HG03575 (cell line): ENCODE measurements at regions not wholly inside any gene's neighbourhood (a gene's known extent, or its start where the extent isn't known, plus 50 kb on each side); places are given as distances from the start of the nearest gene placed in this dataset.
"Not testable (repeated sequence)": the region's sequence is repeated elsewhere in the genome, so short reads cannot be mapped to it uniquely, and the experiment has no call there.

Source experiments
- ATAC-seq: cut with Tn5 transposase; IDR thresholded peaks from one replicate; pipeline ENCODE4 v1.9.1; 2021; ENCODE audit not compliant: unreplicated experiment, insufficient number of reproducible peaks, low FRiP score; ENCODE audit errors: extremely low read depth

DNA sequence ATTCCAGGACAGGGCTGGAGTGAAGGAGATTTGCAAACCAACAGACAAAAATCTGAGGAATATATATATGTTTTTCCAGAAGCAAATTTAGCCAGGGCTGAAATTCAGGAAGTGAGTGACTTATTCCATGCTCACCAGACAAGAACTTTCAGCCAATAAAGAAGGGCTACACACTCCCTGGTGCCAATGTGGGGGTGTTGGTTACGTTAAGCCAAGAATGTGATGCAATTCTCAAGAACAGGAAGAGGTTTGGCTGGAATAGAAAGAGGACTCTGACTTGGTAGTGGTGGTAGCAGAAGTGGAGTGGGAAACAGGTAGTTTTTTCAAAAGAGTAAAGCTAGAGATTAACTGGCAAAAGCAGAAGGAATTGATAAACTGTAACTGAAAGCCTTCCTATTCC is 80.6 kb upstream of the NOTCH2NLA start:
- not testable (repeated sequence) for ATAC-seq

DNA sequence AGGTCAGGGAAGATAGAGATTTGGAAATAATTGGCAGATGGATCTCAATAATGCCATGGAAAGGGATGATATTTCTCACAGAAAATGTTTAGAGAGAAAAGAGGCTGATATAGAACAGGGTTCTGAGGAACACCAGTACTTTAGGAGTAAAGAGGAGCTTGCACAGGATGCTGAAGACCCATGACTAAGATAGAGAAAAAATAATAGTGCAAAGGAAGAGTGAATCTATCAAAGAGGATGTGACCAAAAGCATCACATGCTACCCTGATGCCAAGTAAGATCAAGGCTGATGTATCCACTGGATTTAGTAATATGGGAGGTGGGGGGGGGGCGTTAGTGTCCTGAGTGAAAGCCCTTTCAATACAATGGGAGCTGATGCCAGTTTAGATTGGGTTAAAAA is 80.1 kb upstream of the NOTCH2NLA start:
- not testable (repeated sequence) for ATAC-seq

DNA sequence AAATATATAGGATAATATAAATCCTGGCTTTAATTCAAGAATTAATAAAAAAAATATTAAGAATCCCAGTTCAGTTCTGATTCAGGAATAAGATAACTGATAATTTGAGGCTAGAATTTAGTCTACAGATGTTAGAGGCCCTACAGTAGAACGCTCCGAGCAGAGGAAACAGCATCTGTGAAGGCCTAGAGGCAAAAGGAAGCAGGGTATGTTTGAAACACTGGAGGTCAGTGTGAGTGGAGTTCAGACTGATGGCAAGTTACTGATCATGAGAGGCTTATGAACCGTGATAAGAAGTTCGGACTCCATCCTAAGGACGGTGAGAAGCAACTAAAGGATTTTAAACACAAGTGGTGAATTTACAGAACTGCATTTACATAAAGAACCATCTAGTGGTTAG is 79.3 kb upstream of the NOTCH2NLA start:
- ATAC-seq, result not testable (repeated sequence)

DNA sequence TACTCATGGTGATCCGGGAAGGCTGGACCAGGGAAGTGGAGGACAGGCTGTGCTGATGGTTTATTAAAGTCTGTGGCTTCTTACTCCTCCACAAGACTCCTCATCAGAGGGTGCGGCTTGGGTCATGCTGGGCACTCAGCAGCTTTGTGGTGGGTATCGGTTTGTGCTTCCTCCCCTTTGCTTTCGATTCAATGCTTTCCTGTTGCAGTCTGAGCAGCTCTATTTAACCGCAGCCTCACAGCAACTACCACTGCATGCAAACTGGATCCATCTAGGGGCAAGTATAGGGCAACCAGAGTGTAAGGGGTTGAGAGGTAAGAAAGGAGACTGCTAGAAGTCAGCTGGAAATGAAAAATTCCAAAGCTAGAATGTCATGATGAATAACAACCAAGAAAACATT is 78.8 kb upstream of the NOTCH2NLA start:
- peak; percentile 89 for ATAC-seq

DNA sequence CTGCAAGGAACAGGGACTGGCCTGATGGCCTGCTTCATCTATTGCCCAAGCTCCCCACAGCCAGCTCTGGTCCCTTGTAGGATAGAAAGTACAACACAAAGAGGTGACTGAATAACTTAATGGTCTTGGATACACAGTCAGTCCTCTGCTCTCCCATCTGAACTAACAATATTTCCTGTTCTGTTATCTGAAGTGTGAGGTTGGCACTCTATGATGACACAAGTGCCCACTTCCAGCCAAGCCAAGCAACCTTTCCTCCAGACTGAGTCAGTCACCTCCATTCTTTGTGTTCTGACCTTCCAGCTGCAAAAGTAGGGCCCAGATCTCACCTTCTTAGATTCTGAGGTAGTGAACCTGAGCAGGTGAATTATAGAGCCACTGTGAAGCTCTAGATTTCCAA is 77.8 kb upstream of the NOTCH2NLA start:
- not testable (repeated sequence) for ATAC-seq

DNA sequence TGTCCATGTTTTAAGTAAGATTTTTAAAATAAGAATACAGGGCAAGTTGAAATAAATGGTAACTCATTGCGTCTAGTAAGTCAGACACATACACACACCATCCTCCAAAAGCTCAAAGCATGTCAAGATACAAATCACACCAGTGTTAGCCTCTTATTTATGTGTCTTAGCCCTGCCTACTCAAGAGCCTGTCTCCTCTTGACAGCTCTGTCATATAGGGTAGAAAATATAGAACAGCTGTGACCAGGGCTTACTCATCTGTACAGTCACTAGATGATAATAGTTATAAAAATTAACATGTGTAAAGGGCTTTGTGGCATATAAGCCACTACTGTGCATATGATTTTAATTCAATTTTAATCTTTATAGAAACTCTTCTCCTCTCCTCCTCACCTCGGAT is 76.6 kb upstream of the NOTCH2NLA start:
- not testable (repeated sequence) for ATAC-seq

DNA sequence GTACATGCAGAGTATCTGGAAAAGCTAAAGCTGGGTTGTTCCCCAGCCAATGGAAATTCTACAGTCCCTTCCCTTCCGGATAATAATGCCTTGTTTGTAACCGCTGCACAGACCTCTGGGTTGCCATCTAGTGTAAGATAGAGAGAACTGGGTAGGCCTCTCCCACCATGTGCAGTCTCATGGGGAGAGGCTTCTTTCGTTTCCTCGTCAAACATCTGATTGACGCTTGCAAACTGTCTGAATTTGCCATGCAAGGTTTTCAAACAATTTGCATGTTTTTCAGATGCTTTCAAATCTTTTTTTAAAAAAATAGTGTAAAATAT is 69.7 kb upstream of the NOTCH2NLA start:
- ATAC-seq, result not testable (repeated sequence)

DNA sequence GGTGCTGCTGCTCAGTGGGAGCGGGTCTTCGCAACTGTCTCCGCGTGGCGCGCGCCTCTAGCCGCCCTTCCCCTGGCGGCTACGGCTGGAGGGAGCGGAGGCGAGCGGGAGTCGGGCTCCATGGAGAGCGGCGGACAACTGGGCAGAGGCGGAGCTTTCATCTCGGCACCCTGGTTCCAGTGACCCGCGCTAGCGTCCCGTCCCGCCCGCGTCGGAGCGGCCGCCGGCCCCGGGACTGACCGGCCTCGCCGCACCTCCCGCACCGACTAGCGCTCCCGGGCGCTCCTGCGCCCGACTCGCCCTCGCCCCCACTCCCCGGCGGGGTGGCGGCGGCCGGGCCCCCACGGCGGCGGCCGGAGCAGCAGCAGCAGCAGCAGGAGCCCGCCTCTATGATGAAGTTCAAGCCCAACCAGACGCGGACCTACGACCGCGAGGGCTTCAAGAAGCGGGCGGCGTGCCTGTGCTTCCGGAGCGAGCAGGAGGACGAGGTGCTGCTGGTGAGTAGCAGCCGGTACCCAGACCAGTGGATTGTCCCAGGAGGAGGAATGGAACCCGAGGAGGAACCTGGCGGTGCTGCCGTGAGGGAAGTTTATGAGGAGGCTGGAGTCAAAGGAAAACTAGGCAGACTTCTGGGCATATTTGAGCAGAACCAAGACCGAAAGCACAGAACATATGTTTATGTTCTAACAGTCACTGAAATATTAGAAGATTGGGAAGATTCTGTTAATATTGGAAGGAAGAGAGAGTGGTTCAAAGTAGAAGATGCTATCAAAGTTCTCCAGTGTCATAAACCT is 69.2 kb upstream of the NOTCH2NLA start:
- ATAC-seq, result not testable (repeated sequence)

DNA sequence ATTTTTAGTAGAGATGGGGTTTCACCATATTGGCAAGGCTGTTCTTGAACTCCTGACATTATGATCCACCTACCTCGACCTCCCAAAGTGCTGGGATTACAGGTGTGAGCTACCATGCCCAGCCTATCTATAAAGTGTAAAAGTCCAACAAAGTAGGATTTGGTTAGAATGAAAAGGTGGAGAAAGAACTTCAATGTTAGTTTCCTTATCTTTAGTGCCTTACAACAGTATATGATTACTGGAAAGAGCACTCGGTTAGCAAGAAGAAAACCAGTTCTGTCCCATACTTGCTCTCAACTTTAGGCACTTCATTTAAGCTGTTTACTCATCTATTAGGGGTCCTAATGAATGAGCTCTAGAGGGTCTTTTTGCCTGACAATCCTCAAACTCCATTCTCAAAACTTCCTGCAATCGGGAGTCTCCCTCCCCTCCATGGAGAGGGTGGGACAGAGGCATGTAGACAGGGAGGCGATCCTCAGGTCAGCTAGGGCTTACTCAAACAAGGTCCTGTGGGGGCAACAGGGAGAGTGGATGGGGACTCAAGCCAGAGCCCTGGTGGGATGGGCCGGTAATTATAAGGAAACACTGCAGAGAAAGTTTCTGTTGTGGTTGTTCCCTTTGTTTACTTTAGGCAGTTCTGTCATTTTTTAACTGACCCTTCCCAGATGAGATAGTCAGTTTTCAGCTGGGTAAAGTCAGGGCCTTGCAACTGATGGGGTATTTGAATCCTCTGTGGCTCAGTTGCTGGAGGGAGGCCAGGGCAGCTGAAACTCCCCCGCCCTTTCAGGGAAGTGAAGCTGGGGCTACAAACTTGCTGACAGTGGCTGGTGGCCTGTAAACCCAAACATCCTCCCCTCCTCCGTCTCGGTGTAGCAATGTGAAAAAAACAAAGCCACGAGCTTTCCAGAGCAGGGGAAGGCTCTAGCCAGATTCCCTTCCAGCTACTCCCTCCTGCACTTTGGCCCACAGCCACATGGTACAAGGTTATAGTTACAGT is 64.4 kb upstream of the NOTCH2NLA start:
- ATAC-seq, result not testable (repeated sequence)

DNA sequence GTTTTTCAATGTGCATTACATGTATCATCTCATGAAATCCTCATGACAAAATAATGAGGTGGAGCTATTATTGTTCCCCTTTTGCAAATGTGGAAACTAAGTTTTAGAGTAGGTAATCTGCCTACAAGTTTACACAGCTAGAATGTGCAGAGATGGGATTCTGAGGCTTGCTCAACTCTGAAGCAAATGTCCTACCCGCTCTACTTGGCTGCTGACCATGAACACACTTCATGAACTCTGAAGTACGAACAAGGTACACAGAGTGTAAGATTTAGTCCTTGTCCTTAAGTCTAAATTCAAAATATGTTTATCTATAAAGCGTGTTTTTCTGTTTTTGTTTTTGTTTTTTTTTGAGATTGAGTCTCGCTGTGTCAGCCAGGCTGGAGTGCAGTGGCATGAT is 63.6 kb upstream of the NOTCH2NLA start:
- not testable (repeated sequence) for ATAC-seq

DNA sequence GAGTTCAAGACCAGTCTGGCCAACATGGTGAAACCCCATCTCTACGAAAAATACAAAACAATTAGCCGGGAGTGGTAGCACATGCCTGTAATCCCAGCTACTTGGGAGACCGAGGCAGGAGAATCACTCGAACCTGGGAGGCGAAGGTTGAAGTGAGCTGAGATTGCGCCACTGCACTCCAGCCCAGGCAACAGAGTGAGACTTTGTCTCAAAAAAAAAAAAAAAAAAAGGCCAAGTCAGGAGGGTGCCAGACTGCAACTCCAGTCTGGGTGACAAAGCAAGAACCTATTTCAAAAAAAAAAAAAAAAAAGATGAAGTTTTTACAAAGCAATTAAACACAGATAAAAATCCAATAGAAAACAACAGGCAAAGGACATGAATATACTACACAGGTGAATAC is 59.1 kb upstream of the NOTCH2NLA start:
- not testable (repeated sequence) for ATAC-seq

DNA sequence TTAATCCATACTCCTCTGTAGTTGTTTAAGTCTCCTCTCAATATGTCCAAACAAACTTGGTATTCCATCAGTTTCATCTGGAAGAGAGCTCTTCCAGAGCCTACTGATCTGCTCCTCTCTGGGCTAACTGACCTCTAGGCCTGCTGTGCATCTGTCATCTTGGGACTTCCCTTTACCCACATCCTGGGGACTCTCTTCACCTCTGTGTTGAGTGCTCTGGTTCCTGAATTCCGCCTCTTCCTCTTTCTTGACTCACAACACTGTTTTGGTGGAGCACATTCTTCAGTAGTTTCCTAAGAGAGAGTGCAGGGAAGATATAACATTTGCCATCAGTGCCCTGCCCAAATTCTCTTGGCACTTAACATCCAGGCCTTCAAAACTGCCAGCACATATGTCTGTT is 55.9 kb upstream of the NOTCH2NLA start:
- ATAC-seq, result not testable (repeated sequence)

DNA sequence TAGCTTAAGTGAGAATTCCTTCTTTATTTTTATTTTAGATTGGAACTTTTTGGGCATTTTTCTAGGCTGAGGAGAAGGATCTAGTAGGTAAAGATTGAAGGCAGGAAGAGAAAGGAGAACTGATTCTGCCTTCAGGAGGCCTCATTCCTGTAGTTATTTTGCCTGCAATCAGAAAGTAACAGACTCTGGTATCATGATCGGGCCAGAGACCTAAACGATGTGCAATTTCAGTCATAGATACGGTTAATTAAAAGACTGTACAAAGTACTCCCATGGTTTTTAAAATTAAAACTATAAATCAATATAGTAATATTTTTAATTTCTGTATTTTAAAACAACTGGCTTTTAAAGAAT is 54.7 kb upstream of the NOTCH2NLA start:
- not testable (repeated sequence) for ATAC-seq

DNA sequence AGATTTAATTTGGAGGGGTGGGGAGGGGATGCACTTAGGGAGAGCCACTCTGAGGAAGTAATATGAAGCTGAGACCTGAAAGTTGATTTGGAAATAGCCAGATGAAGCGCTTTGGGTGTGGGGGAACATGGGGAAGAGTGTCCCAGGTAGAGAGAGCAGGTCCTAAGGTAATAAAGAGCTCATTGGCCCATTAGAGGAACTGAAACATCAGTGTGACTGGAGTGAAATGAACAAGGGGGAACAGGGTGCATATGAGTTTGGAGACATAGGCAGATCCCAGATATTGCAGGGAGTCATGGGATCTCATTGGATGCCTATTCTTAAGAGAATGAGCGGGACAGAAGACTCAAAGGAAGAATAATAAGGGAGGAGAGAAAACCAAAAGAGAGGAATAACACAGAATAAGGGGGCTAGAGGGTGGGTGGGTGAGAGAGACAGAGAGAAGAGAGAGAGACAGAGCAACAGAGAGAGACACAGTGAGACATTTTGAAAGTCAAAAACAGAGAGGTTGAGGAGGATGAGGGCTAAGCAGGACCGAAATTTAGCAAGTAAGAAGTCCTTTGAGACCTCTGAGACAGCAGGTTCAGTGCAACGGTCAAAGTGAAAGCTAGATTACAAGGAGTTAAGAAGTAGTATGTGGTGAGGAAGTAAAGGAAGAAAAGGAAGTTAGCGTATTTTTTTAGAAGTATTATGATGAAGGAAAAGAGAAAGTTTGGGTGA is 54.1 kb upstream of the NOTCH2NLA start:
- ATAC-seq, result not testable (repeated sequence)

DNA sequence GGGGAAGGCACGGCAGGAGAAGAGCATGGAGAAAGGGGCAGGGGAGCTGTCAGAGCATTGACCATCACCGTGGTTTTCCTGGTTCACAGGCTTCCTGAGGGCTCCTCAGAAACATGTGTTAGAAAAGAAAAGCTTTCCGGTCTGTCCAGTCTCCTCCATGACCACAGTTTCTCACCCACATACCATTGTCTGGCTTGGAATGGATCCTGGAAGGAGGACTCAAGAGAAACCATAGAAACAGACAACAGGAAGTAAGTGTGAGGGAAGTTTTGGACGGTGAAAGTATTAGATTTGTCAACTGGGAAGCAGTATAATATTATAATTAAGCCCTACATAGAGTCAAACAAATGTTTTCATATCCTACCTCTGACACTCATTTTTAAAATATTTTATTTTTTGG is 52.7 kb upstream of the NOTCH2NLA start:
- not testable (repeated sequence) for ATAC-seq

DNA sequence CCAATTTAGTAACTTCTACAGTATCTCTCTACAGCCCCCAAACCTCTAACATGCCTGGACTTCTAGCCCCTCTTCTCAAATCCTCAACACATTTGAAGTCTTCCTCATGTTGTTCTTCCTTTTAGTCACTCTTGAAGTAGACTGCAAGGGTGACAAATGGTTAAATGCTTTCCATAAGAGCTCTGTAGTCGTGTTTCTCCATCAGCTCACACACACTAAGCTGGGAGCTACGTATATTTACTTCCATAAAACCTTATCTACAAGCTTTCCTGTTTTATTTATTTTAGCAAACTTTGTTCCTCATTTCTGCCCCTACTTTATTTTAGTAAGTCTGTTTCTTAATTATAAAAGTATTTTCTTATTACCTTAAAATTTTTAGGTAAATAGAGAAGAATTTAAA is 49.9 kb upstream of the NOTCH2NLA start:
- peak; percentile 19 for ATAC-seq
